Muscle of leg (tissue), 3 donors: ENCODE measurements at regions not wholly inside any gene's neighbourhood (a gene's known extent, or its start where the extent isn't known, plus 50 kb on each side); places are given as distances from the start of the nearest gene placed in this dataset.

Experiments
- DNase-seq: peaks from one replicate; pipeline ENCODE4 v3.0.0; 2013
- H3K27ac ChIP-seq: one replicate; pipeline ENCODE4 v1.5.1; 2013; ENCODE audit warnings: mild to moderate bottlenecking, low read length, control low read depth
- H3K27me3 ChIP-seq: one replicate; pipeline ENCODE4 v1.6.1; 2013; ENCODE audit warnings: low read length; ENCODE audit not compliant: control insufficient read depth, insufficient read depth
- H3K36me3 ChIP-seq: one replicate; pipeline ENCODE4 v1.6.1; 2013; ENCODE audit warnings: low read length; ENCODE audit not compliant: control insufficient read depth, insufficient read depth
- H3K4me1 ChIP-seq: one replicate; pipeline ENCODE4 v1.6.1; 2013; ENCODE audit warnings: low read length; ENCODE audit not compliant: control insufficient read depth, insufficient read depth
- H3K4me3 ChIP-seq: one replicate; pipeline ENCODE4 v1.5.1; 2013; ENCODE audit warnings: low read length, control low read depth
- H3K9me3 ChIP-seq: replicated peaks from 2 replicates; pipeline ENCODE4 v1.6.1; 2013; ENCODE audit warnings: low read depth, low read length; ENCODE audit not compliant: control insufficient read depth
- WGBS: methylation state at CpG from one replicate; pipeline ENCODE4 v1.1.5; 2013; ENCODE audit warnings: missing lambda C conversion rate; ENCODE audit not compliant: insufficient coverage; 5-methylcytosine and 5-hydroxymethylcytosine counted together

GRCh38 chr9:655875-656274 lies 185.6 kb upstream of the DMRT1 start:
- Histone ChIP-seq H3K4me3 (no peak overlapping the region), H3K36me3 (no peaks in the 10 kb centered on the region), H3K27me3 (no peaks in the 10 kb centered on the region), H3K9me3 (no peaks in the 10 kb centered on the region), H3K4me1 (peaks cover 12% of the 10 kb centered on the region), H3K27ac (no peak overlapping the region)
- no peak for DNase-seq
- WGBS = 71% methylated on average over 3 of the region's 5 CpGs

- Histone ChIP-seq H3K4me1 (peaks cover 12% of the 10 kb centered on the region), H3K36me3 (no peaks in the 10 kb centered on the region), H3K27ac (no peak overlapping the region), H3K4me3 (no peak overlapping the region), H3K9me3 (no peaks in the 10 kb centered on the region), H3K27me3 (no peaks in the 10 kb centered on the region)
- no peak for DNase-seq
- WGBS = no CpG with 5 or more reads among the region's 3 CpGs
Observed at GRCh38 chr9:656926-657568, 184.4 kb upstream of the DMRT1 start.

GRCh38 chr9:659286-659685 lies 182.2 kb upstream of the DMRT1 start:
- Histone ChIP-seq H3K36me3 (no peaks in the 10 kb centered on the region), H3K27ac (no peak overlapping the region), H3K4me3 (no peak overlapping the region), H3K4me1 (peaks cover 6% of the 10 kb centered on the region), H3K9me3 (no peaks in the 10 kb centered on the region), H3K27me3 (no peaks in the 10 kb centered on the region)
- DNase-seq = no peak
- 68% methylated on average over 4 of the region's 5 CpGs for WGBS

- DNase-seq = no peak
- WGBS = 23% methylated on average over 1 of the region's 2 CpGs
- Histone ChIP-seq H3K9me3 (no peaks in the 10 kb centered on the region), H3K36me3 (no peaks in the 10 kb centered on the region), H3K27ac (no peak overlapping the region), H3K27me3 (no peaks in the 10 kb centered on the region), H3K4me3 (no peak overlapping the region), H3K4me1 (peaks cover 6% of the 10 kb centered on the region)
Observed at GRCh38 chr9:660227-660626, 181.3 kb upstream of the DMRT1 start.

GRCh38 chr9:663541-663940 lies 178.0 kb upstream of the DMRT1 start:
- H3K27ac ChIP-seq = no peak overlapping the region
- 14% methylated on average over 2 of the region's 3 CpGs for WGBS
- no peaks in the 10 kb centered on the region for H3K36me3 ChIP-seq

GRCh38 chr9:665296-665695 lies 176.2 kb upstream of the DMRT1 start:
- no peak for DNase-seq
- no CpG with 5 or more reads among the region's 2 CpGs for WGBS
- Histone ChIP-seq H3K4me3 (no peak overlapping the region), H3K4me1 (no peaks in the 10 kb centered on the region), H3K9me3 (peaks cover 2% of the 10 kb centered on the region), H3K27me3 (no peaks in the 10 kb centered on the region), H3K27ac (no peak overlapping the region), H3K36me3 (no peaks in the 10 kb centered on the region)

More at GRCh38 chr9:663541-663940, 178.0 kb upstream of the DMRT1 start:
- no peak overlapping the region for H3K4me3 ChIP-seq
- no peaks in the 10 kb centered on the region for H3K9me3 ChIP-seq
- H3K27me3 ChIP-seq = no peaks in the 10 kb centered on the region
- no peak for DNase-seq
- no peaks in the 10 kb centered on the region for H3K4me1 ChIP-seq

- H3K4me1 ChIP-seq = no peaks in the 10 kb centered on the region
- whole genome bisulfite sequencing = no CpG with 5 or more reads among the region's 2 CpGs
Observed at GRCh38 chr9:671997-672396, 169.5 kb upstream of the DMRT1 start.

GRCh38 chr9:672851-673250 lies 168.6 kb upstream of the DMRT1 start:
- H3K27ac ChIP-seq = no peak overlapping the region
- WGBS = no CpG with 5 or more reads among the region's 4 CpGs
- no peaks in the 10 kb centered on the region for H3K4me1 ChIP-seq

More at GRCh38 chr9:671997-672396, 169.5 kb upstream of the DMRT1 start:
- no peaks in the 10 kb centered on the region for H3K27me3 ChIP-seq
- DNase-seq = no peak
- no peaks in the 10 kb centered on the region for H3K36me3 ChIP-seq
- H3K27ac ChIP-seq = no peak overlapping the region
- H3K9me3 ChIP-seq = peaks cover 2% of the 10 kb centered on the region
- no peak overlapping the region for H3K4me3 ChIP-seq

GRCh38 chr9:673264-673965 lies 168.1 kb upstream of the DMRT1 start:
- no peaks in the 10 kb centered on the region for H3K27me3 ChIP-seq
- H3K9me3 ChIP-seq = peaks cover 2% of the 10 kb centered on the region
- no peaks in the 10 kb centered on the region for H3K4me1 ChIP-seq
- H3K36me3 ChIP-seq = no peaks in the 10 kb centered on the region
- no peak overlapping the region for H3K4me3 ChIP-seq
- no CpG with 5 or more reads among the region's 9 CpGs for WGBS
- no peak for DNase-seq
- H3K27ac ChIP-seq = no peak overlapping the region

More at GRCh38 chr9:672851-673250, 168.6 kb upstream of the DMRT1 start:
- Histone ChIP-seq H3K9me3 (peaks cover 2% of the 10 kb centered on the region), H3K27me3 (no peaks in the 10 kb centered on the region), H3K4me3 (no peak overlapping the region), H3K36me3 (no peaks in the 10 kb centered on the region)
- no peak for DNase-seq

GRCh38 chr9:673966-674526 lies 167.5 kb upstream of the DMRT1 start:
- H3K4me3 ChIP-seq = no peak overlapping the region
- no peak overlapping the region for H3K27ac ChIP-seq
- DNase-seq = no peak
- WGBS = 80% methylated on average over 1 of the region's 3 CpGs
- no peaks in the 10 kb centered on the region for H3K36me3 ChIP-seq
- peaks cover 2% of the 10 kb centered on the region for H3K9me3 ChIP-seq
- H3K4me1 ChIP-seq = no peaks in the 10 kb centered on the region
- no peaks in the 10 kb centered on the region for H3K27me3 ChIP-seq
